ENCODE measurements at regions not wholly inside any gene's neighbourhood (a gene's known extent, or its start where the extent isn't known, plus 50 kb on each side); places are given as distances from the start of the nearest gene placed in this dataset.
A peak's percentile ranks its signal among the peaks of the same experiment; 100 is the strongest.

DNA sequence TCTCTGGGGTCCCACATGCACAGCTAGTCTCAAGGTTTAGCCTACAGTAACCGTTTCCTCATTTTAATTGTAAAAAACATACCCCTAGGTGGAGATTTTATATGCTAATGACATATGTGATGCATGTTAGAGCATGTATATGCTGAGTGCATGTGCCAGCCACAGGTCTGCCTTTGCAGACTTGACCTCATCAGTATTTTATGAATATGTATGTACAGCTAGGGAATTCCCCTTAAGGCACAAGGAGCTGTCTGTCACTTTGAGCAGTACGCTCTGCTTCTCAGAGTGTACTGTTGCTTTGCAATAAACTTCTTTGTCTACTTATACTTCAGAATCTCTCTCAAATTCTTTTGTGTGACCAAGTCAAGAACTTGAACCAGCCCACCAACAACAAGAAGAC is 131.2 kb upstream of the ERBB4 start:
- no peaks in the 10 kb centered on the region for H4K20me1 ChIP-seq (ENCODE audit: insufficient read depth, low read length)
- Mint-ChIP-seq H3K27ac (peak overlapping the region in 1 of 7 donors; percentile 75), H3K27me3 (ENCODE audit: low read depth in 3 of 3) (peaks cover 0 to 3% (median 0%) of the 10 kb centered on the region in 3 donors), H3K9me3 (no peaks in the 10 kb centered on the region), H3K4me3 (no peak overlapping the region), H3K36me3 (no peaks in the 10 kb centered on the region), H3K4me1 (no peaks in the 10 kb centered on the region)
- no peak overlapping the region for H3K4me3 ChIP-seq (replicated peaks in 1 of 3; ENCODE audit: low read depth in 2 of 3, low read length in 3 of 3)
- H3K36me3 ChIP-seq (replicated peaks in 1 of 2; ENCODE audit: control insufficient read depth in 1 of 2, insufficient read depth in 2 of 2, low read length in 2 of 2) = no peaks in the 10 kb centered on the region
- intact Hi-C loops (cut with micrococcal nuclease) = no loop called here
- TF ChIP-seq, protein P1, sequence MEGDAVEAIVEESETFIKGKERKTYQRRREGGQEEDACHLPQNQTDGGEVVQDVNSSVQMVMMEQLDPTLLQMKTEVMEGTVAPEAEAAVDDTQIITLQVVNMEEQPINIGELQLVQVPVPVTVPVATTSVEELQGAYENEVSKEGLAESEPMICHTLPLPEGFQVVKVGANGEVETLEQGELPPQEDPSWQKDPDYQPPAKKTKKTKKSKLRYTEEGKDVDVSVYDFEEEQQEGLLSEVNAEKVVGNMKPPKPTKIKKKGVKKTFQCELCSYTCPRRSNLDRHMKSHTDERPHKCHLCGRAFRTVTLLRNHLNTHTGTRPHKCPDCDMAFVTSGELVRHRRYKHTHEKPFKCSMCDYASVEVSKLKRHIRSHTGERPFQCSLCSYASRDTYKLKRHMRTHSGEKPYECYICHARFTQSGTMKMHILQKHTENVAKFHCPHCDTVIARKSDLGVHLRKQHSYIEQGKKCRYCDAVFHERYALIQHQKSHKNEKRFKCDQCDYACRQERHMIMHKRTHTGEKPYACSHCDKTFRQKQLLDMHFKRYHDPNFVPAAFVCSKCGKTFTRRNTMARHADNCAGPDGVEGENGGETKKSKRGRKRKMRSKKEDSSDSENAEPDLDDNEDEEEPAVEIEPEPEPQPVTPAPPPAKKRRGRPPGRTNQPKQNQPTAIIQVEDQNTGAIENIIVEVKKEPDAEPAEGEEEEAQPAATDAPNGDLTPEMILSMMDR (IDR thresholded peaks at IDR 0.05) = no peak
- DNase-seq = no peak
- no CpG with 5 or more reads among the region's 2 CpGs for WGBS (ENCODE audit: insufficient coverage)
- H3K27me3 ChIP-seq (ENCODE audit: control insufficient read depth in 2 of 2, insufficient read depth in 2 of 2, low read length in 2 of 2) = no peaks in the 10 kb centered on the region
- no peak overlapping the region for H3K9ac ChIP-seq (ENCODE audit: insufficient read depth, low read length, poor library complexity, severe bottlenecking)
- no peaks in the 10 kb centered on the region for H3K79me2 ChIP-seq (ENCODE audit: insufficient read depth, low read length)
- H3K27ac ChIP-seq (ENCODE audit: low read depth in 1 of 2, low read length in 2 of 2) = no peak overlapping the region
- no peak overlapping the region for H2AFZ ChIP-seq (ENCODE audit: insufficient read depth, low read depth, low read length, poor library complexity, severe bottlenecking)
- H3K9me3 ChIP-seq (replicated peaks in 1 of 2; ENCODE audit: control insufficient read depth in 1 of 2, insufficient read depth in 1 of 2, low read length in 2 of 2) = no peaks in the 10 kb centered on the region
- H3K4me1 ChIP-seq (ENCODE audit: control insufficient read depth in 1 of 2, insufficient read depth in 2 of 2, low read length in 2 of 2) = no peaks in the 10 kb centered on the region
- H3K4me2 ChIP-seq (replicated peaks; ENCODE audit: extremely low read depth, low read length, poor library complexity, severe bottlenecking) = no peak overlapping the region

DNA sequence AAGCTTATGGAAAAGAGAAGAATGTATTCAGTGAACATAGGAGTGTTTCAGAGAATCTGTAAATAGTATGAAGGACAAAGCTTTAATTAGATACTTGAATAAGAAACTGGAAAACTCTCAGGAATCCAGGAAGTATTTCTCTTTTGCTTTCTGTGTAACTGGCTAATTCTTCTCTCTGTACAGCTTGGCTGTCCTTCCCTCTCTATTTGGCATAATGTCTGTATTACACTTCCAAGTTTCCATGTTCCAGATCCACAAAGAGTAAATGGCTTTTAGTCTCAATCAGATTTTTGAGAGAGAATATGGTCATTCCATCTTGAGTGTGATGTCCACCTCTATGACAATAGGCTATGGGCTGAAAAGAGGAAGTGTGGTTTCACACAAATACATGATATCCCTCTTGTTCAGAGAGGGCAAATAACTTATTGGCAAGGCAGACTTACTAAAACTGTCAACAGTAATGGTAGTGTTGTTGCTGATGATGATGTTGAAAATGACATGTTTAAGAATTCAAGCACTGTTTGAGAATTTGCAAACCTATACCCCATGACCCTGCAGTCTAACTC is 129.2 kb upstream of the ERBB4 start:
- no peaks in the 10 kb centered on the region for H3K36me3 Mint-ChIP-seq
- H3K9me3 ChIP-seq (replicated peaks in 1 of 2; ENCODE audit: control insufficient read depth in 1 of 2, insufficient read depth in 1 of 2, low read length in 2 of 2) = no peaks in the 10 kb centered on the region
- H3K27me3 Mint-ChIP-seq (ENCODE audit: low read depth in 3 of 3) = peaks cover 0 to 2% (median 2%) of the 10 kb centered on the region in 3 donors
- no peaks in the 10 kb centered on the region for H4K20me1 ChIP-seq (ENCODE audit: insufficient read depth, low read length)
- no peaks in the 10 kb centered on the region for H3K4me1 ChIP-seq (ENCODE audit: control insufficient read depth in 1 of 2, insufficient read depth in 2 of 2, low read length in 2 of 2)
- intact Hi-C loops (cut with micrococcal nuclease) = no loop called here
- H3K9me3 Mint-ChIP-seq = no peaks in the 10 kb centered on the region
- H3K27ac Mint-ChIP-seq = no peak overlapping the region
- H3K4me3 Mint-ChIP-seq = no peak overlapping the region
- TF ChIP-seq, protein P1 (IDR thresholded peaks at IDR 0.05) = no peak
- H3K27me3 ChIP-seq (ENCODE audit: control insufficient read depth in 2 of 2, insufficient read depth in 2 of 2, low read length in 2 of 2) = no peaks in the 10 kb centered on the region
- H3K27ac ChIP-seq (ENCODE audit: low read depth in 1 of 2, low read length in 2 of 2) = no peak overlapping the region
- no peaks in the 10 kb centered on the region for H3K36me3 ChIP-seq (replicated peaks in 1 of 2; ENCODE audit: control insufficient read depth in 1 of 2, insufficient read depth in 2 of 2, low read length in 2 of 2)
- no peak overlapping the region for H3K4me2 ChIP-seq (replicated peaks; ENCODE audit: extremely low read depth, low read length, poor library complexity, severe bottlenecking)
- H3K4me3 ChIP-seq (replicated peaks in 1 of 3; ENCODE audit: low read depth in 2 of 3, low read length in 3 of 3) = no peak overlapping the region
- H2AFZ ChIP-seq (ENCODE audit: insufficient read depth, low read depth, low read length, poor library complexity, severe bottlenecking) = no peak overlapping the region
- no peak for DNase-seq
- no peaks in the 10 kb centered on the region for H3K79me2 ChIP-seq (ENCODE audit: insufficient read depth, low read length)
- no peaks in the 10 kb centered on the region for H3K4me1 Mint-ChIP-seq
- no peak overlapping the region for H3K9ac ChIP-seq (ENCODE audit: insufficient read depth, low read length, poor library complexity, severe bottlenecking)
